Stimulated activated CD4-positive, alpha-beta T cell treated with anti-CD3 and anti-CD28 coated beads, Interleukin-1b, Interleukin-23, amount 100 ng/mL, for 4 hours (primary cell): ENCODE measurements at regions not wholly inside any gene's neighbourhood (a gene's known extent, or its start where the extent isn't known, plus 50 kb on each side); places are given as distances from the start of the nearest gene placed in this dataset.
"Not testable (repeated sequence)": the region's sequence is repeated elsewhere in the genome, so short reads cannot be mapped to it uniquely, and the experiment has no call there.

Source experiments
- DNase-seq, 2 donors: peaks; one replicate each; pipeline ENCODE4 v3.0.0-alpha.2; 2020; ENCODE audit warnings: low read depth in 2 of 2

DNA sequence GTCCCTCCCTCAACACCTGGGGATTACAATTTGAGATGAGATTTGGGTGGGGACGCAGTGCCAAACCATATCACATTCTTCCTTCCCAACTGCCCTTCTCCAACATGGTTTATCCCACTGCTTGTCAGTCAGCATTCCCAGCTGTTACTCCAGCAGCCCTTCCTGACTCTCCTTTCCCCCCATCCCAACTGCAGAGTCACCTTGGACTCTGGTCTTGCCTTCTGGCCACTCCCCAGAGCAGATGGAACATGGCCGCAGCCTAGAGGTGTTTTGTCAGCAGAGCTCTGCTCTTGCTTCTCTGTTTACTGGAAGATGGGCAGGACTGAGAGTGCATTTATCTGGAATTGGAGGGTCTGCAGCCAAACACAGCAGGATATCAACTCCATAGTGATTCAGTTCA is 51.2 kb upstream of the MEX3C start:
- no peak for DNase-seq

DNA sequence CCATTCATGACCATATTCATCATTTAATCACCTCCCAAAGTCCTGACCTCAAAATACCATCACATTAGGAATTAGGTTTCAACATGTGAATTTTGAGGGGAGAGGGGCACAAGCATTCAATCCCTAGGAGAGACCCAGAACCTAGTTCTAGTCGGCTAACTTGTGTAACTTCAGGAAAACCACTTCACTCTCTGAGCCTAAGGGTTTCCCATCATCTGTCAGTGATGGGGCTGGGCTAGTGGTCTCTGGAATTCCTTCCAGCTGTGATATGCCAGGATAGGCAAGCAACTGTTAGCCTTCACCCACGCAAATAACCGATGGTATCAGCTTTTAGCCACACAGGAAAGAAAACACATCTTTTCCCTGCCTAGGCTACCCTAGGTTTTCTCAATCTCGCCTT is 52.5 kb upstream of the MEX3C start:
- no peak for DNase-seq

DNA sequence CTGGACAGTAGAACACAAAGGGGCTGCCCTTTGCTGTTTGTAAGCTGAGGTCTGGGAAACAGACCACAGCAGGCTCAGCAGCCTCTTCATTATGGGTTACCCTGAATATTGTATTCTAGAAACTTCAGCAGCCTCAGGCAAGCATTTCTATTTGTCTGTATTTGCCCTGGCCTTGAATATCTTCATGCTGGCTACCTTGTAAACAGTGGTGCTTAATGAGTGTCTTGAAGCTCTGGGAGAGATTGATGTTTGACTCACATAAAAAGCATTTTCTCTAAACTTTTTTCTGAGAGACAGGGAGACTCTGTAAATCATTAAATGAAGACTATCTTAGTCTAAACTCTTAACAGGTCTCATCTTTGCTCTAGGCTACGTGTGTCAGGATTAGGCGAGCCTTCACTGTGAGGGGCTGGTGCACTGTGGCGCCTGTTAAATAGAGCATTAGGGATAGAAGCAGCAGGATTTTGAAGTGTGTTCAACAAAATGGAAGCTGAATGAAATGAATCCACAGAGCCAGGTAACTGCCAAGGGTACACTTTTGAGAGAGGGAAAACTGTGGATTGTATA is 53.1 kb upstream of the MEX3C start:
- no peak for DNase-seq

DNA sequence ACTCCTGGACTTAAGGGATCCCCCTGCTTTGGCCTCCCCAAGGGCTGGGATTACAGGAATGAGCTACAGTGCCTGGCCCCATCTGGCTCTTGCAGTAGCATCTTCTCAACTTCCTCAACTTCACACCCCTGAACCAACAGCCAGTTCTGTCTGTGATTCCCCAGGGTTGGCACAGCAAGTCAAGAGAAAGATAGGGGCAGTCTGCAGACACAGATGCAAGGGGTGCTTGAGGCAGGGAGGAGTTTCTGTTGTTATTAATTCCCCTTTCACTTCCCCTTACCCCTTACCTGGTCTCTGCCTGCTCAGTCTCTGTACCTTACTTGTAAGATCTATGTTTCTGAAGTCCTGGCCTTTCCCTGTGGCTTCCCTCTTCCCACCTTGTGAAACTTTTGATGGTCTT is 54.1 kb upstream of the MEX3C start:
- DNase-seq = no peak

DNA sequence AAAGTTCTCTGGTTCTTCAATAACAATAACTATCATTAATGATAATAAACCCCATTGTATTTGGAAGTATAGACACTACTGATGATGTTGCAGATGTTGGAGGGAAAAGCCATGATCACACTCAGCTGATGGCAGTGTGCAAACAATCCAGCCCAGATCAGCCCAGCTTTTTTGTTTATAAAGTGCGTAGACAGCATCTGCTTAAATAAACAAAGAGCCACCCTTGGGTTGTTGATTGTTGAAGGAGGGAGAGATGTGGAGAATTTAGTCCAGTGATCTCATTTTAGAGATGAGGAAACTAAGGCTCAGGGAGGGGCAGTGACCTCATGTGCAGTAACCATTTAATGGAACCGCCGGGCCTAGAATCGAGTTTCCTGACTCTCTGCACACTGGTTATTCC is 56.0 kb upstream of the MEX3C start:
- no peak for DNase-seq

DNA sequence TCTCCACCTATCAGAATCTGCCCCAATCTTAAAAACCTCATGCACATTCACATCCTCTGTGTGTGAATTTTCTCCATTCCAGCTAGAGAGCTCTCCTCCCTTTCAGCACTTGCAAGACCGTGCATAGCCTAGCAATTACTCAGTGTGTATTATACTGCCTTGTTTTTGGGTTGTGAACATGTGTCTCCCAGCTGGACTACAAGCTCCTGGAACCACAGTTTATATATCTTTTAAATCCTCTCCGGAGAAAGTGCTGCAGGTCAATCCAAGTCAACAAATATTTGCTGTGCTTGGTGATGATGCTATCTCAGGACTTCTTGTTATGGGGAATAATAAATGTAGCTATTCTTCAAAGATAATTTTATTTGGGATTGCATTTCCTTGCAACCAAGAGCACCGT is 58.2 kb upstream of the MEX3C start:
- no peak for DNase-seq

DNA sequence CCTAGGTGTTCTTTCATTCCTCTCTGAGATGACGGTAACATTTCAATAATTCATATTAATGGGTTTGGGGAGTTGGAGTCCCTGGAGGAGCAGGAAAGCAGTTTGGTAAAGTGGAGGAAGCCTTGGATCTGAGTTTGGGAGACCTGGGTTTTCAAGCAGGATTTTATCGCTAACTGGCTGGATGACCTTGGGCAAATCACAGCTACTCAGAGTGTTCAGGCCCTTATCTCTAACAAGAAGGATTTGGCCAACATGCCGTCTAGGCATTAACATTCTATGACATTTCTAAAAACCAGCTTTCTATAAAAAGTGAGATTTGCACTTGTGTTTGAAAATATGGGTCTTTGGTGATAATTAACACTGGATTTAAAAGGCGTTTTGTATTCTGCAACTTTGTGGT is 59.7 kb upstream of the MEX3C start:
- no peak for DNase-seq

DNA sequence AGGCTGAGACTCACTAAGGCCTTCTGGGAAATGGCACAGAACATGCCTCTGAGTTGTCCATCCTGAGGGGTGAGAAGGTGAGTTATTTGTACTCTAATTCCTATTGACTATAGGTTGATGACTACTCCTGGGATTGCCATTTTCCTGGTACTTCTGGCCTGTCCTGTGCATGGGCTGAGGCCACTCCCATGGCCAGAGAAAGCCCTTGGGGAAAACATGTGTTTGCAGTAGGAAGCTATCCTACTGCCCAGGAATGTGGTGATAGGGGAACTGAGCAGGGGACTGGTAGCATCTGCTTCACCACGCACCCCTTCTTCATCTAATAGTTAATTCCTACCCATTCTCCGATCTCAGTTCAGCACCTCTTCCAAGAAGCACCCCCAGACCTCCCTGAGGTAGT is 62.6 kb upstream of the MEX3C start:
- DNase-seq = no peak

DNA sequence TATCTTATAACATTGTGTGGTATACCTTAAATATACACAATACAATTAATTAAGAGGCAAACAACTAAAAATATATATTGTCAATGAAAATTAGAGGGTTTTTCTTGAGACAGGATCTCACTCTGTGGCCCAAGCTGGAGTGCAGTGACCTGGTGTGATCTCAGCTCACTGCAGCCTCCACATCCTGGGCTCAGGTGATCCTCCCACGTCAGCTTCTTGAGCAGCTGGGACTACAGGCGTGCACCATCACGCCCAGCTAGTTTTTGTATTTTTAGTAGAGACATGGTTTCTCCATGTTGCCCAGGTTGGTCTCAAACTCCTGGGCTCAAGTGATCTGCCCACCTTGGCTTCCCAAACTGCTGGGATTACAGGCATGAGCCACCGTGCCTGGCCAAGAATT is 68.6 kb upstream of the MEX3C start:
- not testable (repeated sequence) for DNase-seq

DNA sequence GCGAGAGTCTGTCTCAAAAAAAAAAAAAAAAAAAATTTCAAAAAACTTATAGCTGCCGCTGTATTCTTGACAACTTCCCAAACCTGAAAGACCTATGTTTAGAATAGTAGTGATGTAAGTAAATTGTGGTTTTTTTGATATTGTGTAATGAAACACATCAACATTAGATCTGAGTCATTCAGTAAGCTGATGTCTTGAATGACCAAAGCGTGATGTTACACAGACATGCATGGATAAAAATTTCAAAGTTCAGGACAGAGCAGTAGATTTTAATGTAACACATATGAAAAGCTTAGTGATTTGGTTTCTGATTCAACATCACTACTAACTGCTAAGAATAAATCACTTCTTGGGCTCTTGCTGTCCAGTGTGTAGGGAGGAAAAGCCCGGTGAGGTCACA is 69.3 kb upstream of the MEX3C start:
- DNase-seq = no peak

DNA sequence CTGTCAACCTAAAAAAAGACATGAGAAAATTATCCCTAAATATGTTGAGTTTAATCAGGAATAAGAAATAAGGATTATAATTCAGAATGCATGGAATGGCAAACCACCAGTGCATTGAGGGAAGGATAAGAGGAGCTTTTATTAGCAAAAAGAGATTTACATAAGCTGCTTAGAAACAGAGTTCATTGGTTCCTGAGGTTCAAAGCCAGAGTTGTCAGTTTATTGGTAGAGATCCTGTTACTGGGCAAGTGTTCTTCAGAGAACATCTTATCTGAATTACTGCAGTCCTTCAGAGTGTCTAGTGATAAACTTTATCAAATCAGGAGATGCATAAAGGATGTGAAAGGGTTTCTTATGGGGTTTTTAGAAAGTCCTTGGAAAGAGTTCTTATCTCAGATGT is 76.0 kb upstream of the MEX3C start:
- DNase-seq = no peak

DNA sequence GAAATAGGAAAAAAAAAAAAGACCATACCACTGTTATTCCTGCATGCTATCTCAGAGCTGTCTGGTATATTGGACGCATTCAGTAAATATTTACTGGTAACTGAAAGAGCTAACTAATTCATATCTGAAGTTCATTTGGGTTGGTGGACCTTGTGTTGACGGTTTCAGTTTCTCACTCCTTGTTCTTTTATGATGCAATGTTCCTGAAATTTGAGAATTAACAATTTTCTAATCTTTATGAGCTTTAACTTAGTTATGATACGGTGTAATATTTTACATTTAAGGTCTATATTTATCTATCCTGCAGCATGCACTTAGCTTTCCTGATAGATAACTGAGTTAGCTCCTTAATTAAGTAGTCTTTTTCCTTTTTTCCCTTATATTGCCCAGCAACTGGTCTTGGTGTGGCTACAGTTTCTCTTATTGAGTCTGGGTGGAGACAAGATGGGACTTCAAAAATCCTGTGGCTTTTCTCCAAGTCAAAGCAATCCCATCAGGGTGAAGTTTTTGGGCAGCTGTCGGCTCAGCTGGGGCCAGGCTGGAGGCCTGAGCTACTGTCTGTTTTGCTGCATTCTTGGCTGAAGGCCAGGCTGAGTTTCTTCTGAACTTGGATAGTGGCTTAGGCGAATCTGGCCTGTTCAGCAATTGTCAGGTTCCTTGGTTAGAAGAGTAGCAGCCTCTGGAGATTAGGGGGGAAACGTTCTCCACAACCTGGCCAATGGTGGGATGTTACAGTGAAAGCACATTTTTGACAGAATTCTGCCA is 78.4 kb upstream of the MEX3C start:
- no peak for DNase-seq

DNA sequence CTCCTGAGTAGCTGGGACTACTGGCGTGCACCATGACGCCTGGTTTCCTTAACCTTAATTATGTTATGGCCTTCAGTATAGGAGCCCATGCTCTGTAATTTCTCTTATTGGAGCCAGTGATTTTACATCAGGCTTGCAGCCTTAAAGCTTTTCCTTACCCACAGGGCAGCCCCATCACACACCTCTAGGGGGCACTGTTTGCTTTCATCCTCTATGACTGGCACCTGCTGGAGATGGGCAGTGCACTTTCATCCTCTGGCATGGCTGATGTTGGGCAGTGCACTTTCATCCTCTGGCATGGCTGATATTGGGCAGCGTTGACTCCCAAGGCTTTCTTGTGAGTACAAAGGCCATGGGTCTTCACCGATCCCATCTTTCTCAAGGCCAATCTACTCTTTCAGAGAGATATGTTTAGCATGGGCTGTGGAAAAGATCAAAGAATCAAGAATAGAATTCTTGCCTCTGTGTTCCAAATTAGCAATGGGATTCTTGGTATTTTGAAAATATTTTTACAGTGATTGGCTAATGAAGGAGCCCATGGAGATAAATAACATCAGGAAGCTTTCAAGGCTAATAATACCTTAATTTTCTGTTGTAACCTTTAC is 80.7 kb upstream of the MEX3C start:
- peak; percentile 6 to 9 for DNase-seq

DNA sequence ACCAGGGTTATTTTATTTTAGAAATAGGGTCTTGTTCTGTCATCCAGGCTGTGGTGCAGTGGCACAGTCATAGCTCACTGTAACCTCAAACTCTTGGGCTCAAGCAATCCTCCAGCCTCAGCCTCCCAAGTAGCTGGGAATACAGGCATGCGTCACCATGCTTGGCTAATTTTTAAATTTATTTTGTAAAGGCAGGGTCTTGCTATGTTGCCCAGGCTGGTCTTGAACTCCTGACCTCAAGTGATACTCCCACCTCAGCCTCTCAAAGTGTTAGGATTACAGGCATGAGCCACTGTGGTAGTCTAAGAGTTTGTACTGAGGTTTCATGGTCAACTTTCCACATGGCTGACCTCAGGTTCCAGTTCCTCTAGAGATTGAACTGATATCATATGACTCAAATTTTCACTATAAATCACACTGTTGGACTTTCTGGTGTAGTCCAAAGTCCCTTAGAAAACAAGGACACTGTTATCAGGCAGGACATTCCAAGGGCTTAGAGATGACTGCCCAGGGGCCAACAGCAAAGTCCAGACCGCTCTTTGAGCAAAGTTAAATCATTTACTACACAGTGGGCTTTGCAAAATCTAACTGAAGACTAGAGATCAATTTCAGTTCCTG is 82.0 kb upstream of the MEX3C start:
- no peak for DNase-seq

DNA sequence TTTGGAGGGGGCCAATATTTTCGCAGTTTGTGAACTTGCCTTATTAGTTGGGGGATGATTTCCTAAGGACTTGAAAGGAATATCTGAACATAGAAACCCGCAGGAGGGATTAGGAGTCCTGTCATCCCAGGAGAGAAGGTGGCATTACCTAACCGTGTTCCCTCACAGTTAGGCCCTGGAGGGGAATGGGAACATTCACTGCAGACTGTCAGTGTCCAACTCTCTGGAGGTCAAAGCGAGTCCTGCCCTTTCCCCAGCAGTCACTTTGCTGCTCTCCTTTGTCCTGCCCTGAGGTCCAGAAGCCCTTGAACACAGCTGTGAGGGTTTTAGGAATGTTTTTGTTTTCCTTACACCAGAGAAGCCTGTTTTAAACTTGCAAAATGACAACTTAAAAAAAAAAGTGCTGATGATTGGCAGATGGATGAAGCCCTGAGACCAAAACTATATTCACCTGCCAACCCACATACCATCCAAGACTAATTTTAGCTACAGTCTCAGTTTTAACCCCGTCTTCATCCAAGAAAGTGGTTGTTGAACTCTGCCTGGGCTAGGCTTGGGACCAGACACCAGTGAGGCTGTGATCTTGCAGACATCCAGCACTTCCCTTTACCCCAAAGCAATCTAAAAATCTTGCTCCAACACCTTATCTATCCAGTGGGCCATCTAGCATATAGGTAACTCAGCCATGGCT is 90.5 kb upstream of the MEX3C start:
- DNase-seq = no peak

DNA sequence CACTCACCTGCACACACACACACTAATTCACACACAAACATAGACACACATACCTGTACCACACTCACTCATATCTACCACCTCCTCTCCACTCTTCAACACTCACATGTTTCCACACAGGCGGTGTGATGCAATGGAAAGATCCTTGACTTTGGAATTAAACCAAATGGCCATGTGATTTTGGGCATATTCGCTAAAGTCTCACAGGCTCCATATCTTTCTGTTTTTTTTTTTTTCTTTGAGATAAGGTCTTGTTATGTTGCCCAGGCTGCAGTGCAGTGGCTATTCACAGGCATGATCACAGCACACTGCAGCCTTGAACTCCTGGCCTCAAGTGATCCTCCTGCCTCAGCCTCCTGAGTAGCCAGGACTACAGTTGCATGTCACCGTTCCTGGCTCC is 91.1 kb upstream of the MEX3C start:
- DNase-seq = no peak

DNA sequence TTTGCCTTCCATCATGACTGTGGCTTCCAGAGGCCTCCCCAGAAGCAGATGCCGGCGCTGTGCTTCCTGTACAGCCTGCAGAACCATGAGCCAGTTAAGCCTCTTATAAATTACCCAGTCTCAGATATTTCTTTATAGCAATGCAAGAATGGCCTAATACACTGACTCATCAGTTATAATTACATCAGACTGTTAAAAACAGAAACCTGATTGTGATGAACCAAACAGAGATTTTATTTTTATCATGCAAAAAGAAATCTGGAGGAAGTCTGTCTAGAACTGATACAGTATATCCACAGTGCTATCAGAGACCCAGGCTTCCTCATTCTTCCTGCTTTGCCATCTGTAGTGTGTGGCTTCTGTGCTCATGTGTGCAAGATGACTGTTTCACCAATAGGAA is 93.4 kb upstream of the MEX3C start:
- DNase-seq = no peak

DNA sequence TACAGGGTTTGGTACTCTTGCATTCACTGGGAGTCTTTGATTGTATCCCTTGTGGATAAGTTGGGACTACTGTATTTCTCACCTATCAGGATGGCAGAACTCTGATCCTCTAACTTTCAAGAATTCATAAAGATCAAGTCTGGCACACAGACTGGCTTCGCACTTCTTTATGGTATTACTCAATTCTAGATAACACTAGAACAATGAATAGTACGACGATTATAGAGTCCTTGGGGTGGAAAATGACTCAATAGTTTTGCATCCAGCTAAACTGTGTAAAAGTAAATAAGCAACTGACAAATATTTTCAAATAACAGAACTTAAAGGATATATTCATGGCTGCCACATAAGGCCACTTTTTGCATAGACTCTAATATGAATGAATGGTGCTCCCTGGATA is 103.4 kb upstream of the MEX3C start:
- DNase-seq = no peak

DNA sequence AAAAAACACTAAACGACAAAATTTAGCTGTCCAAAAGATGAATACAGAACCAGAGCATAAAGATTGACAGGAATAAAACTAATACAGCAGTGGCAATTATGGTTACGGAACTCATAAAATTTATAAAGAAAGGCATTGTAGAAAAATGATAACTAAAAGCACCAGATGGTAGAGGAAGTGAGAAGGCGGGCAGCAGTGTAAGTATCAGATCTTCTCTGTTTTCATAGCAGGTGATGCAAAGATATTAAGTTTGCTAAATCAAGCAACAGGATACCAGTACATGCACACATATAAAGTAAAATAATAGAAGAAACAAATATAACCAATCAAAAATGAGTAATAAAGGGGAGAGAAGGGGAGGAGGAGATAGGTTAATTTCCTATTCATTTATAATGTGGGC is 103.9 kb upstream of the MEX3C start:
- DNase-seq = no peak

DNA sequence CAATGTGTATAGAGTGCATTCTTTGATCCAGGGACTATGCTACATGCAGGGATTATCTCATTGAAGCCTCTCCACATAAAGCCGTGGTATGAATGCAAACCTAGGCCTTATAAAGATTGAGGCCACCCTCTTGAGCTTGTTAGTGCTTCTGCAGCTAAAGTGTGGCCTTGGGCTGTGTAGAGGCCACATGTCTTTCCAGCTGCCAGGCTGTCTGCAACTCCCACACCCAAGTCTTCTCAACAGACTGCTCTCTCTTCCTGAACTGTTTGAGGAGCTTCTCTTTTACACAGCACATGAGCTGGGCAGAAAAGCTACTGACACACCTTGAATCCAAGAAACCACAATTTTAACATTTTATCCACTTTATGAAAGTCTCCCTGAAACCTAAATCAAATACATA is 119.2 kb upstream of the MEX3C start:
- DNase-seq = no peak

DNA sequence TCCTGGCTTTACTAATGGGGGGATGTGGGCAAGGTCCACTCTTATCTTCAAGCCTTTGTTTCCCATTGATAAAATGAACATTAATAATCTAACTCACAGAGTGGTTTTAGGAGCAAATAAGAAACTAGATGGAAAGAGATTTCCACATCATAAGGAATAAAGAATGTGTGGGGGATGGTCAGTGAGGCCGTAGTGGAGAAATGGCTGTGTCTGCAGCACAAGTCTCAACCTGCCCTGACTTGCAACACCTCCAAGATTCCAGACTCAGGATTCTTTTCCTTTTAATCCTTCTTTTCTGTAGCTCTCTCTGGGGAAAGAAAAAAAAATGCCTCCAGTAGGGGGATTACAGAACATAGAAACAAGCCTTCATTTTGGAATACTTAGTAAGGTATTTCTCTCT is 124.2 kb upstream of the MEX3C start:
- DNase-seq = no peak

DNA sequence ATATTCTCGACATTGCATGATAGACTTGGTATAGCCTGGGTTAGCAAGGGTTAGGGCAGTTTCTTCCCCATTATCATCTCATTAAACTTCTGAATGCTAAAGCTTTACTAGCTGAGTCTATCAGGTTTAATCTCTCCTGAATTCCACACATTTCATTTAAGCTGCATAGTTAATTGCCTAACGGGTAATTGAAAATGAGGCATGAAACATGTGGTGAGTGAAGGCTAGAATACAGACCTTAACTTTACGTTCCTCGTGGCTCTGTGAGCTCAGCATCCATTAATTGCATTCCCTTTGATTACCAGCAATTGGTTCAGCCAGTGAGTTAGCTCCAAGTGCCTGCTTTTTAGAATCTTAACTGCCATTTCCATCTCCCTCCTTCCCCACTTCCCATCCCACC is 126.5 kb upstream of the MEX3C start:
- DNase-seq = no peak

DNA sequence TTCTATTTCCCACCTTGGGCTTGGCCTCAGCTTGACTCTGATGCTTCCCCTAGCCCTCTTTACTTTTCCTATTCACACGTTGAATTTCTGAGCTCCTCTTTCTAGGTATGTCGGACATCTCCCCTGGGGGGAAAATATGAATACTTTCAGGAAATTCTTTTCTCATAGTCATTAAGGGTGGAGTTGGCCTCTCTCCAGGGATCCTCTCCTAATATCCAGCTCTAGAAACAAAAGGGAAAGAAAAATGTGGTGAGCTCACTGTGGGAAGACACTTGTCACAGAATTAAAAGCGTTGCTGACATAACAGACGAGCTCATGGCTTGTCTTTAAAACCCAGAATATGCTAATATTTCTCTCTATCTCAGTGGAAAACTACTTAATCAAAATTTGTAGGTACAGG is 132.7 kb upstream of the MEX3C start:
- no peak for DNase-seq
